K562 (cell line): ENCODE measurements at regions not wholly inside any gene's neighbourhood (a gene's known extent, or its start where the extent isn't known, plus 50 kb on each side); places are given as distances from the start of the nearest gene placed in this dataset.

Experiments
- ATAC-seq: fragments of 200-7000 bp; cut with Tn5 transposase; 3 replicates; pipeline ENCODE4 v1.9.1; 2020; ENCODE audit warnings: moderate library complexity
- BruUV-seq: library from RNA; stranded (reverse); fragments of 400-500 nt; replicated peaks from 2 replicates; lab custom pipeline; 2021; lab: Mats Ljungman, UMichigan
- CTCF ChIA-PET: fragments of 300-600 bp; formaldehyde crosslinking; extraction: SDS; loops from one replicate; lab custom pipeline; 2021; ENCODE audit warnings: low intra/inter-chr PET ratio; lab: Yijun Ruan, JAX
- POLR2A ChIA-PET: fragments of 300-600, 350-650 bp; sonication (Branson Sonifier 250); formaldehyde crosslinking; extraction: SDS; loops from one replicate; lab custom pipeline; 2021; ENCODE audit warnings: antibody characterized with exemption, inconsistent platforms; lab: Yijun Ruan, JAX
- DNase-seq, 4 experiments: peaks; one replicate each; pipeline versions ENCODE4 v3.0.0 to v3.0.0-alpha.2; 2011 to 2018; ENCODE audit warnings: low spot score in 3 of 4, mixed read lengths in 3 of 4; ENCODE audit errors: extremely low read depth in 1 of 4
- FAIRE-seq: peaks from 2 replicates; lab custom pipeline; 2011; peaks lifted over from hg19 to GRCh38; lab: Jason Lieb, UNC
- H2AFZ ChIP-seq: 2 replicates; pipeline ENCODE4 v1.6.0; 2011; ENCODE audit warnings: low read depth, low read length, control low read depth, inconsistent platforms
- H3K27ac ChIP-seq: fragments of 200-600 bp; 3 replicates; pipeline ENCODE4 v1.8.0; 2011; ENCODE audit warnings: low read depth, mild to moderate bottlenecking, control low read depth, inconsistent platforms, low read length, moderate library complexity, mixed read lengths; ENCODE audit errors: extremely low read depth
- H3K27me3 ChIP-seq, 2 experiments: fragments of 300-600 bp in 1 of 2; 2 replicates in 1 of 2; 3 replicates in 1 of 2; pipeline versions ENCODE4 v1.6.0 to v1.8.0; 2011; ENCODE audit warnings: inconsistent platforms in 2 of 2, low read length in 2 of 2, mild to moderate bottlenecking in 1 of 2, mixed read lengths in 1 of 2, moderate library complexity in 1 of 2; ENCODE audit not compliant: control insufficient read depth in 2 of 2, insufficient read depth in 2 of 2
- H3K36me3 ChIP-seq: fragments of 300-600 bp; 3 replicates; pipeline ENCODE4 v1.8.0; 2011; ENCODE audit warnings: mild to moderate bottlenecking, low read length, inconsistent platforms; ENCODE audit not compliant: control insufficient read depth, insufficient read depth
- H3K4me1 ChIP-seq, 2 experiments: fragments of 200-600 bp in 1 of 2; replicated peaks in 1 of 2; 2 replicates in 1 of 2; 3 replicates in 1 of 2; pipeline versions ENCODE4 v1.5.1 to v1.8.0; 2011; ENCODE audit warnings: inconsistent platforms in 2 of 2, low read length in 2 of 2, mild to moderate bottlenecking in 1 of 2, mixed read lengths in 1 of 2, moderate library complexity in 1 of 2; ENCODE audit not compliant: control insufficient read depth in 2 of 2, insufficient read depth in 2 of 2
- H3K4me2 ChIP-seq: 2 replicates; pipeline ENCODE4 v1.6.1; 2011; ENCODE audit warnings: low read length, control low read depth, inconsistent platforms, mixed read lengths; ENCODE audit not compliant: insufficient read depth
- H3K4me3 ChIP-seq: fragments of 200-600 bp; sonication (generic), shearing (Covaris generic); 2 replicates; pipeline ENCODE4 v1.5.1; 2016; ENCODE audit warnings: control low read depth, inconsistent platforms
- H3K79me2 ChIP-seq: fragments of 200-600 bp; 3 replicates; pipeline ENCODE4 v1.8.0; 2011; ENCODE audit warnings: low read length, inconsistent platforms; ENCODE audit not compliant: control insufficient read depth, insufficient read depth
- H3K9ac ChIP-seq, 2 experiments: 2 replicates each; pipeline versions ENCODE4 v1.6.0 to v1.6.1; 2011; ENCODE audit warnings: low read depth in 2 of 2, low read length in 2 of 2, control low read depth in 1 of 2, inconsistent platforms in 1 of 2, mild to moderate bottlenecking in 1 of 2, mixed read lengths in 1 of 2; ENCODE audit not compliant: insufficient read depth in 1 of 2
- H3K9me1 ChIP-seq: one replicate; pipeline ENCODE4 v1.6.0; 2011; ENCODE audit warnings: inconsistent platforms, mild to moderate bottlenecking, low read length, moderate library complexity; ENCODE audit not compliant: control insufficient read depth, insufficient read depth
- H3K9me3 ChIP-seq: replicated peaks from 2 replicates; pipeline ENCODE4 v1.5.1; 2011; ENCODE audit warnings: low read depth, low read length, inconsistent platforms; ENCODE audit not compliant: control insufficient read depth, insufficient read depth
- H4K20me1 ChIP-seq: replicated peaks from 2 replicates; pipeline ENCODE4 v1.6.1; 2011; ENCODE audit warnings: low read length, inconsistent platforms, mixed read lengths; ENCODE audit not compliant: control insufficient read depth, insufficient read depth
- ATF4 ChIP-seq: fragments of 450-650 bp; formaldehyde crosslinking; IDR thresholded peaks from 2 replicates; pipeline ENCODE4 v1.4.0; 2022; ENCODE audit warnings: mild to moderate bottlenecking, moderate library complexity
- CCNT2 ChIP-seq: IDR thresholded peaks from 2 replicates; pipeline ENCODE4 v1.6.1; 2011; ENCODE audit warnings: borderline replicate concordance, low read depth, mild to moderate bottlenecking, moderate library complexity, mixed read lengths, low read length; ENCODE audit not compliant: insufficient read length; ENCODE audit errors: extremely low read depth
- CEBPG ChIP-seq, 3 experiments: fragments of 200-800 bp in 1 of 3; sonication (Bioruptor generic) in 1 of 3; sonication (generic) in 1 of 3; formaldehyde crosslinking in 1 of 3; IDR thresholded peaks in 2 of 3; conservative IDR thresholded peaks in 1 of 3; 2 replicates each; pipeline versions ENCODE4 v1.6.1 to v1.8.0; 2016 to 2022; ENCODE audit warnings: missing compliant biosample characterization in 2 of 3, missing genetic modification characterization in 2 of 3, mild to moderate bottlenecking in 1 of 3, missing genetic modification reagents in 1 of 3
- CHD2 ChIP-seq: IDR thresholded peaks from 2 replicates; pipeline ENCODE4 v1.6.1; 2011; ENCODE audit warnings: low read depth, low read length
- CREB5 ChIP-seq: fragments of 250-450 bp; sonication (Bioruptor Pico); IDR thresholded peaks from 2 replicates; pipeline ENCODE4 v1.5.0; 2020; ENCODE audit warnings: mild to moderate bottlenecking
- DMBX1 ChIP-seq: fragments of 250-450 bp; sonication (Bioruptor Pico); IDR thresholded peaks from 2 replicates; pipeline ENCODE4 v1.8.0; 2022; ENCODE audit warnings: inconsistent platforms, mild to moderate bottlenecking, moderate library complexity, borderline replicate concordance
- GTF2A2 ChIP-seq: IDR thresholded peaks from 2 replicates; pipeline ENCODE4 v1.6.1; 2016; ENCODE audit warnings: mild to moderate bottlenecking, missing genetic modification characterization, missing compliant biosample characterization
- KAT2B ChIP-seq: IDR thresholded peaks from one replicate; pipeline ENCODE4 v1.6.1; 2012; ENCODE audit warnings: low read depth, mild to moderate bottlenecking, control low read depth, inconsistent platforms, low read length, moderate library complexity
- KHSRP ChIP-seq: fragments of 450-650 bp; IDR thresholded peaks from 2 replicates; pipeline ENCODE4 v1.6.1; 2017
- MAFG ChIP-seq: fragments of 450-650 bp; conservative IDR thresholded peaks from 2 replicates; pipeline ENCODE4 v1.6.1; 2016; ENCODE audit warnings: missing genetic modification characterization, missing compliant biosample characterization
- MTF1 ChIP-seq: fragments of 250-450 bp; sonication (Bioruptor Pico); IDR thresholded peaks from 2 replicates; pipeline ENCODE4 v1.9.0; 2021; ENCODE audit warnings: moderate library complexity, mild to moderate bottlenecking, inconsistent platforms, borderline replicate concordance
- MYNN ChIP-seq, 2 experiments: sonication (generic); formaldehyde crosslinking in 1 of 2; IDR thresholded peaks; 2 replicates each; pipeline versions ENCODE4 v1.5.0 to v1.6.1; 2016 to 2020; ENCODE audit warnings: antibody characterized with exemption in 1 of 2, missing genetic modification reagents in 1 of 2
- SIX5 ChIP-seq, 2 experiments: IDR thresholded peaks; 2 replicates each; pipeline ENCODE4 v1.6.1; 2011; ENCODE audit warnings: low read length in 2 of 2, borderline replicate concordance in 1 of 2, low read depth in 1 of 2, mild to moderate bottlenecking in 1 of 2, moderate library complexity in 1 of 2; ENCODE audit not compliant: insufficient read depth in 1 of 2
- SREBF1 ChIP-seq: fragments of 150-350 bp; IDR thresholded peaks from 2 replicates; pipeline ENCODE4 v1.6.1; 2014; ENCODE audit warnings: antibody characterized with exemption, low read depth, low read length, borderline replicate concordance
- SRSF7 ChIP-seq: fragments of 200-400 bp; formaldehyde crosslinking; optimal IDR thresholded peaks from 2 replicates; pipeline ENCODE3; 2017; ENCODE audit warnings: mild to moderate bottlenecking, low read depth, low read length
- TRIM28 ChIP-seq: fragments of 450-650 bp; IDR thresholded peaks from 2 replicates; pipeline ENCODE4 v1.6.1; 2017
- ZNF140 ChIP-seq: fragments of 250-450 bp; sonication (Bioruptor Pico); IDR thresholded peaks from 2 replicates; pipeline ENCODE4 v1.8.0; 2021; ENCODE audit warnings: moderate library complexity, mild to moderate bottlenecking, inconsistent platforms
- ZNF511 ChIP-seq: sonication (generic); formaldehyde crosslinking; IDR thresholded peaks from 2 replicates; pipeline ENCODE4 v1.8.0; 2022; ENCODE audit warnings: mild to moderate bottlenecking, missing genetic modification reagents
- ZNF699 ChIP-seq: fragments of 250-450 bp; sonication (Bioruptor Pico); IDR thresholded peaks from 2 replicates; pipeline ENCODE4 v1.8.0; 2021; ENCODE audit warnings: mild to moderate bottlenecking, moderate library complexity; ENCODE audit not compliant: insufficient replicate concordance
- ZSCAN32 ChIP-seq: fragments of 450-650 bp; formaldehyde crosslinking; IDR thresholded peaks from 2 replicates; pipeline ENCODE4 v1.4.0; 2020; ENCODE audit warnings: mild to moderate bottlenecking, moderate library complexity
- WGBS: fragments of 100-300 bp; shearing (Covaris generic); methylation state at CpG from one replicate; pipeline ENCODE4 v1.1.6; 2016; ENCODE audit warnings: low coverage, mixed read lengths; ENCODE audit not compliant: insufficient coverage; ENCODE audit errors: missing lambda C conversion rate; 5-methylcytosine and 5-hydroxymethylcytosine counted together
- in situ Hi-C: fragments of 300-500 bp; cut with MboI; formaldehyde crosslinking; loops from 4 replicates; pipeline ENCODE4 v1.15.0; 2018; ENCODE audit warnings: inconsistent platforms, mixed read lengths
- intact Hi-C: fragments of 100-400 bp; cut with micrococcal nuclease; formaldehyde crosslinking; loops from 2 replicates; pipeline ENCODE4 v1.14.2; 2022

- Histone ChIP-seq H3K4me3 (no peak overlapping the region), H3K27ac (no peak overlapping the region), H3K9ac (no peak overlapping the region), H3K9me3 (no peaks in the 10 kb centered on the region), H3K4me1 (no peaks in the 10 kb centered on the region), H3K36me3 (no peaks in the 10 kb centered on the region), H4K20me1 (no peaks in the 10 kb centered on the region), H2AFZ (no peak overlapping the region), H3K27me3 (no peaks in the 10 kb centered on the region), H3K9me1 (no peaks in the 10 kb centered on the region), H3K79me2 (no peaks in the 10 kb centered on the region), H3K4me2 (no peak overlapping the region)
- no TSS peak for BruUV-seq
- intact Hi-C loops (no loop called here), in situ Hi-C loops (no loop called here)
- WGBS, result 0% methylated on average over 16 of the region's 17 CpGs
- ChIA-PET POLR2A (no interaction called here), CTCF (no interaction called here)
- ATAC-seq (no peak), FAIRE-seq (no peak), DNase-seq (no peak)
- TF ChIP-seq ATF4 (CRISPR knock-in tag), result peak; percentile 76
- no peak for TF ChIP-seq TRIM28
- TF ChIP-seq MYNN (IDR thresholded peaks at IDR 0.05), result no peak
- TF ChIP-seq MYNN (CRISPR knock-in tag; IDR thresholded peaks at IDR 0.05), result no peak
- no peak for TF ChIP-seq ZNF699 (CRISPR knock-in tag)
- no peak for TF ChIP-seq CCNT2
- no peak for TF ChIP-seq SREBF1
- TF ChIP-seq CEBPG (CRISPR knock-in tag; IDR thresholded peaks at IDR 0.05), result no peak
- peak; percentile 50 to 61; a peak in 2 of 4 replicates for TF ChIP-seq CEBPG (tag; conservative IDR thresholded peaks at IDR 0.05 in 1 of 2, IDR thresholded peaks at IDR 0.05 in 1 of 2)
- TF ChIP-seq ZNF511 (CRISPR knock-in tag), result no peak
- TF ChIP-seq DMBX1 (CRISPR knock-in tag), result no peak
- TF ChIP-seq CHD2, result no peak
- TF ChIP-seq SIX5 (IDR thresholded peaks at IDR 0.05; ENCODE audit: borderline replicate concordance in 1 of 2, insufficient read depth in 1 of 2, low read depth in 1 of 2, low read length in 2 of 2), result no peak
- peak; percentile 41; the same call in 1 of the 2 replicates for TF ChIP-seq ZSCAN32 (CRISPR knock-in tag)
- no peak for TF ChIP-seq SRSF7
- no peak for TF ChIP-seq MAFG
- no peak for TF ChIP-seq KHSRP
- TF ChIP-seq ZNF140 (CRISPR knock-in tag), result no peak
- no peak for TF ChIP-seq CREB5 (CRISPR knock-in tag)
- no peak for TF ChIP-seq GTF2A2 (tag)
- TF ChIP-seq KAT2B, result no peak
- TF ChIP-seq MTF1, result no peak
These were observed 194.7 kb upstream of the CXorf51B start for GRCh38 chrX:146614663-146615478.
